HepG2 (cell line): ENCODE measurements at regions not wholly inside any gene's neighbourhood (a gene's known extent, or its start where the extent isn't known, plus 50 kb on each side); places are given as distances from the start of the nearest gene placed in this dataset.

Experiments used
- ATAC-seq: fragments of 200-7000 bp; cut with Tn5 transposase; 3 replicates; pipeline ENCODE4 v1.9.1; 2020; ENCODE audit warnings: mild to moderate bottlenecking, moderate library complexity
- BruUV-seq: library from RNA; stranded (reverse); fragments of 400-500 nt; replicated peaks from 2 replicates; lab custom pipeline; 2021; lab: Mats Ljungman, UMichigan
- CTCF ChIA-PET: fragments of 300-600 bp; formaldehyde crosslinking; extraction: SDS; loops from one replicate; lab custom pipeline; 2021; ENCODE audit warnings: low total read pairs, inconsistent platforms, low intra/inter-chr PET ratio; lab: Yijun Ruan, JAX
- POLR2A ChIA-PET: fragments of 350-600 bp; sonication (Branson Sonifier 250); formaldehyde crosslinking; loops from one replicate; lab custom pipeline; 2020; ENCODE audit warnings: antibody characterized with exemption, inconsistent platforms; lab: Yijun Ruan, JAX
- DNase-seq: peaks from one replicate; pipeline ENCODE4 v3.0.0-alpha.2; 2015; ENCODE audit warnings: low spot score
- FAIRE-seq: peaks from 3 replicates; lab custom pipeline; 2011; peaks lifted over from hg19 to GRCh38; lab: Jason Lieb, UNC
- H2AFZ ChIP-seq: one replicate; pipeline ENCODE4 v1.6.1; 2011; ENCODE audit warnings: low read length, inconsistent platforms
- H3K27ac ChIP-seq: fragments of 300-600 bp; 3 replicates; pipeline ENCODE4 v1.8.0; 2011; ENCODE audit warnings: mixed run types, mild to moderate bottlenecking, mixed read lengths, low read length, inconsistent platforms; ENCODE audit not compliant: insufficient read depth; ENCODE audit errors: extremely low read length
- H3K27me3 ChIP-seq, 2 experiments: fragments of 200-600 bp in 1 of 2; 2 replicates in 1 of 2; 3 replicates in 1 of 2; pipeline versions ENCODE4 v1.6.0 to v1.8.0; 2011; ENCODE audit warnings: low read length in 2 of 2, mild to moderate bottlenecking in 2 of 2, moderate library complexity in 2 of 2, inconsistent platforms in 1 of 2; ENCODE audit not compliant: insufficient read depth in 2 of 2, control insufficient read depth in 1 of 2
- H3K36me3 ChIP-seq, 2 experiments: fragments of 200-600 bp in 1 of 2; replicated peaks in 1 of 2; 2 replicates in 1 of 2; 3 replicates in 1 of 2; pipeline versions ENCODE4 v1.5.1 to v1.8.0; 2011; ENCODE audit warnings: low read length in 2 of 2, inconsistent platforms in 1 of 2; ENCODE audit not compliant: insufficient read depth in 2 of 2, control insufficient read depth in 1 of 2
- H3K4me1 ChIP-seq: 2 replicates; pipeline ENCODE4 v1.5.1; 2012; ENCODE audit warnings: low read length, inconsistent platforms; ENCODE audit not compliant: insufficient read depth
- H3K4me2 ChIP-seq: 2 replicates; pipeline ENCODE4 v1.6.0; 2011; ENCODE audit warnings: low read depth, low read length, inconsistent platforms
- H3K4me3 ChIP-seq, 3 experiments: fragments of 200-600 bp in 1 of 3; sonication (generic), shearing (Covaris generic) in 1 of 3; replicated peaks in 1 of 3; 2 replicates each; pipeline ENCODE4 v1.5.1; 2011 to 2016; ENCODE audit warnings: low read length in 3 of 3, inconsistent platforms in 2 of 3, low read depth in 2 of 3, mild to moderate bottlenecking in 2 of 3, control low read depth in 1 of 3, mixed read lengths in 1 of 3; ENCODE audit not compliant: insufficient read depth in 1 of 3
- H3K79me2 ChIP-seq: one replicate; pipeline ENCODE4 v1.6.1; 2011; ENCODE audit warnings: low read length, inconsistent platforms; ENCODE audit not compliant: insufficient read depth
- H3K9ac ChIP-seq: 2 replicates; pipeline ENCODE4 v1.6.0; 2011; ENCODE audit warnings: mild to moderate bottlenecking, low read depth, low read length, inconsistent platforms; ENCODE audit not compliant: insufficient read depth
- H3K9me3 ChIP-seq: 2 replicates; pipeline ENCODE4 v1.5.1; 2012; ENCODE audit warnings: mild to moderate bottlenecking, low read length
- H4K20me1 ChIP-seq: 2 replicates; pipeline ENCODE4 v1.6.0; 2011; ENCODE audit warnings: inconsistent platforms, mild to moderate bottlenecking, low read length, moderate library complexity; ENCODE audit not compliant: insufficient read depth
- ATF1 ChIP-seq: IDR thresholded peaks from 2 replicates; pipeline ENCODE4 v1.6.1; 2016; ENCODE audit warnings: mild to moderate bottlenecking, control low read depth
- CENPX ChIP-seq: sonication (generic); formaldehyde crosslinking; IDR thresholded peaks from 2 replicates; pipeline ENCODE4 v1.9.0; 2021; ENCODE audit warnings: mild to moderate bottlenecking, missing genetic modification reagents, moderate library complexity
- ELF3 ChIP-seq: IDR thresholded peaks from 2 replicates; pipeline ENCODE4 v1.6.1; 2016; ENCODE audit warnings: missing genetic modification reagents, missing compliant biosample characterization
- HMGA1 ChIP-seq: sonication (generic); formaldehyde crosslinking; conservative IDR thresholded peaks from 2 replicates; pipeline ENCODE4 v1.4.0; 2020; ENCODE audit warnings: missing genetic modification reagents
- MYNN ChIP-seq: sonication (generic); formaldehyde crosslinking; IDR thresholded peaks from 2 replicates; pipeline ENCODE4 v1.4.0; 2020; ENCODE audit warnings: mild to moderate bottlenecking, low read depth, missing genetic modification reagents
- NR1H2 ChIP-seq: sonication (generic); formaldehyde crosslinking; IDR thresholded peaks from 2 replicates; pipeline ENCODE4 v1.8.1; 2022; ENCODE audit warnings: low read depth, missing genetic modification reagents, borderline replicate concordance
- PAX8 ChIP-seq: sonication (generic); formaldehyde crosslinking; IDR thresholded peaks from 2 replicates; pipeline ENCODE4 v1.8.0; 2022; ENCODE audit warnings: mild to moderate bottlenecking, missing genetic modification reagents, borderline replicate concordance
- PCBP1 ChIP-seq: fragments of 200-400 bp; formaldehyde crosslinking; IDR thresholded peaks from 2 replicates; pipeline ENCODE4 v1.6.1; 2017; ENCODE audit warnings: mild to moderate bottlenecking, low read depth, low read length, borderline replicate concordance
- PHF21A ChIP-seq: sonication (generic); formaldehyde crosslinking; IDR thresholded peaks from 2 replicates; pipeline ENCODE4 v1.5.0; 2020; ENCODE audit warnings: mild to moderate bottlenecking, missing genetic modification reagents
- SP1 ChIP-seq, 2 experiments: fragments of 450-650 bp in 1 of 2; sonication (generic) in 1 of 2; formaldehyde crosslinking in 1 of 2; IDR thresholded peaks; 2 replicates each; pipeline versions ENCODE4 v1.4.0 to v1.6.1; 2016 to 2020; ENCODE audit warnings: missing genetic modification reagents in 1 of 2
- ZBTB7B ChIP-seq: sonication (generic); formaldehyde crosslinking; IDR thresholded peaks from 2 replicates; pipeline ENCODE4 v1.4.0; 2020; ENCODE audit warnings: missing genetic modification reagents
- ZNF143 ChIP-seq: sonication (generic); formaldehyde crosslinking; IDR thresholded peaks from 2 replicates; pipeline ENCODE4 v1.4.0; 2020; ENCODE audit warnings: missing genetic modification reagents
- ZNF598 ChIP-seq: sonication (generic); formaldehyde crosslinking; IDR thresholded peaks from 2 replicates; pipeline ENCODE4 v1.5.1; 2020; ENCODE audit warnings: mild to moderate bottlenecking, missing genetic modification reagents, borderline replicate concordance
- ZNF607 ChIP-seq: sonication (generic); formaldehyde crosslinking; IDR thresholded peaks from 2 replicates; pipeline ENCODE4 v1.5.1; 2020; ENCODE audit warnings: missing genetic modification reagents, mild to moderate bottlenecking, borderline replicate concordance
- WGBS: methylation state at CpG from one replicate; pipeline ENCODE4 v1.1.6; 2017; ENCODE audit warnings: low lambda C conversion rate; 5-methylcytosine and 5-hydroxymethylcytosine counted together
- in situ Hi-C: cut with HindIII; loops from 2 replicates; pipeline ENCODE4 v1.10.0; 2017; ENCODE audit warnings: low pct_unique_long_range_greater_than_20kb; ENCODE audit not compliant: extremely low pct_ligation_motif_present
- intact Hi-C: fragments of 100-400 bp; cut with micrococcal nuclease; formaldehyde crosslinking; loops from one replicate; pipeline ENCODE4 v1.10.0; 2022; ENCODE audit not compliant: unreplicated experiment
- TF ChIP-seq, protein P1 (sequence below): sonication (generic); formaldehyde crosslinking; IDR thresholded peaks from 2 replicates; pipeline ENCODE4 v1.8.0; 2022; ENCODE audit warnings: missing genetic modification reagents, mild to moderate bottlenecking, inconsistent platforms, borderline replicate concordance

DNA sequence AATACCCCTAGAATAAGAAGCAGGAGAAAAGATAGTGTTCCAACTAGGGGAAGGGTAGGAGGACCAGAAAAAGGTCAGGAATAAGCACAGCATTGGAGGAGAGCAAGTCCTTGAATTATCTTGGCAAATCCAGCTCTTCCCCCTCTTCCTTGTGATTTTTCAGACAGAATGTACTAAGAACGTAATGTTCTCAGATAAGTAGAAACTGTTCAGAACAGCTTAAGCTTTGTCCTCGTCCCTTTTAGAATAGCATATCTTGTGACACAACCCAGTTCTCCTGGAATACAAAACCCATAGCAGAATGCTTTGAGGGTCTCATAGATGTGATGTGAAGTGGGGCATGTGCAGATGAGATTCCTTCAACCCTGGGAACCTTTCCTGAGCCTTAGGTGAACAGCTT lies 97.4 kb downstream of the EMB start:
- H3K4me3 ChIP-seq, result no peak overlapping the region
- 0% methylated on average over 2 of the region's 2 CpGs for WGBS
- FAIRE-seq, result no peak
- H3K27ac ChIP-seq, result no peak overlapping the region
- H3K36me3 ChIP-seq, result no peaks in the 10 kb centered on the region
- H3K9ac ChIP-seq, result no peak overlapping the region
- no peak for ATAC-seq
- peaks cover 74% of the 10 kb centered on the region for H3K9me3 ChIP-seq
- no TSS peak for BruUV-seq
- H3K27me3 ChIP-seq, result no peaks in the 10 kb centered on the region
- no peak overlapping the region for H3K4me2 ChIP-seq
- no peaks in the 10 kb centered on the region for H4K20me1 ChIP-seq
- no peak overlapping the region for H2AFZ ChIP-seq
- TF ChIP-seq ZNF598 (CRISPR knock-in tag), result no peak
- no peak for TF ChIP-seq SP1 (IDR thresholded peaks at IDR 0.05)
- no peak for TF ChIP-seq SP1 (CRISPR knock-in tag; IDR thresholded peaks at IDR 0.05)
- no peak for TF ChIP-seq ZNF143 (CRISPR knock-in tag)
- TF ChIP-seq ELF3 (CRISPR knock-in tag), result no peak
- TF ChIP-seq, protein P1, sequence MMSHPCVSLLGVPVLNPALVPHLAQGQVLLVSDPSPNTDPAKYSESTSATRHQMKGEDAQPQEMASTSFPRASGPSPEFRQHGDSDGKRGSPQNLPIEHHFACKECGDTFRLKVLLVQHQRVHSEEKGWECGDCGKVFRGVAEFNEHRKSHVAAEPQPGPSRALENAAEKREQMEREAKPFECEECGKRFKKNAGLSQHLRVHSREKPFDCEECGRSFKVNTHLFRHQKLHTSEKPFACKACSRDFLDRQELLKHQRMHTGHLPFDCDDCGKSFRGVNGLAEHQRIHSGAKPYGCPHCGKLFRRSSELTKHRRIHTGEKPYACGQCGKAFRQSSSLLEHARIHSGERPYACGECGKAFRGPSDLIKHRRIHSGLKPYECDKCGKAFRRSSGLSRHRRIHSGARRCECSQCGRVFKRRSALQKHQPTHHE (CRISPR knock-in tag), result no peak
- no peak for TF ChIP-seq CENPX
- TF ChIP-seq ZBTB7B (CRISPR knock-in tag), result no peak
- TF ChIP-seq ZNF607 (CRISPR knock-in tag), result no peak
- TF ChIP-seq PAX8 (CRISPR knock-in tag), result no peak
- no peak for TF ChIP-seq NR1H2 (CRISPR knock-in tag)
- no peak for TF ChIP-seq PCBP1
- no peak for TF ChIP-seq HMGA1
- no peak for TF ChIP-seq ATF1 (CRISPR knock-in tag)
- no peak for TF ChIP-seq PHF21A (CRISPR knock-in tag)
- TF ChIP-seq MYNN (CRISPR knock-in tag), result no peak
- TF ChIP-seq, all 625 proteins: peak for 0
- no peak for DNase-seq
- in situ Hi-C loops, result no loop called here
- Histone ChIP-seq H3K79me2 (no peaks in the 10 kb centered on the region), H3K4me1 (no peaks in the 10 kb centered on the region)
- intact Hi-C loops, result no loop called here
- ChIA-PET CTCF (no interaction called here), POLR2A (no interaction called here)
